Choroid plexus epithelial cell (primary cell): ENCODE measurements at regions not wholly inside any gene's neighbourhood (a gene's known extent, or its start where the extent isn't known, plus 50 kb on each side); places are given as distances from the start of the nearest gene placed in this dataset.

Source experiments
- DNase-seq: peaks from one replicate; pipeline ENCODE4 v3.0.0-alpha.2; 2010; ENCODE audit warnings: low read depth
- H3K4me3 ChIP-seq: 2 replicates; pipeline ENCODE4 v1.5.1; 2011; ENCODE audit warnings: low read depth, mild to moderate bottlenecking, control low read depth, low read length, moderate library complexity
- TF ChIP-seq, protein P1 (sequence below): conservative IDR thresholded peaks from 2 replicates; pipeline ENCODE4 v1.5.1; 2011; ENCODE audit warnings: low read depth, mild to moderate bottlenecking, control low read depth, inconsistent platforms, low read length, moderate library complexity

DNA sequence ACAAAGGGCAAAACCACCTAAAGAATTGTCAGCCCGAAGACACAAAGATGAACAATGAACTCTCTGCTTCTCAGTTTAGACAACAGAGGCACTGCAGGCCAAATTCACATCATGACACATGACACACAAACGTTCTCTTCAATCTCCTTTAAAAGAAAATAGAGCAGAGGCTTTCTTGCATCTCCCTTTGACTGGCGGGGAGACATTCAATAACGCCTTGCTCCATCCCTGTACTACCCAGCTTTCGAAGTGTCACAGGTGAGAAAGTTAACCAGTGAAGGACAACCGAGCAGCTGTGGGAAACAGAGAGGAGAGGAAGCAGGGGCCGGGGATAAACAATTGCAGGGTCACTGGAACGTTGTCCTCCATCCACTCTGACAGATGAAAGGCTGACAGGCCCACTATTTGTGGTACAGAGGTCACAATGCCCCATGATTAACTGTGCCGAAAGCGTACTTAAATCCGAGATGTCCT, 130.8 kb downstream of the PHLDA1 start:
- TF ChIP-seq, protein P1, sequence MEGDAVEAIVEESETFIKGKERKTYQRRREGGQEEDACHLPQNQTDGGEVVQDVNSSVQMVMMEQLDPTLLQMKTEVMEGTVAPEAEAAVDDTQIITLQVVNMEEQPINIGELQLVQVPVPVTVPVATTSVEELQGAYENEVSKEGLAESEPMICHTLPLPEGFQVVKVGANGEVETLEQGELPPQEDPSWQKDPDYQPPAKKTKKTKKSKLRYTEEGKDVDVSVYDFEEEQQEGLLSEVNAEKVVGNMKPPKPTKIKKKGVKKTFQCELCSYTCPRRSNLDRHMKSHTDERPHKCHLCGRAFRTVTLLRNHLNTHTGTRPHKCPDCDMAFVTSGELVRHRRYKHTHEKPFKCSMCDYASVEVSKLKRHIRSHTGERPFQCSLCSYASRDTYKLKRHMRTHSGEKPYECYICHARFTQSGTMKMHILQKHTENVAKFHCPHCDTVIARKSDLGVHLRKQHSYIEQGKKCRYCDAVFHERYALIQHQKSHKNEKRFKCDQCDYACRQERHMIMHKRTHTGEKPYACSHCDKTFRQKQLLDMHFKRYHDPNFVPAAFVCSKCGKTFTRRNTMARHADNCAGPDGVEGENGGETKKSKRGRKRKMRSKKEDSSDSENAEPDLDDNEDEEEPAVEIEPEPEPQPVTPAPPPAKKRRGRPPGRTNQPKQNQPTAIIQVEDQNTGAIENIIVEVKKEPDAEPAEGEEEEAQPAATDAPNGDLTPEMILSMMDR = no peak
- no peak for DNase-seq
- H3K4me3 ChIP-seq = no peak overlapping the region

DNA sequence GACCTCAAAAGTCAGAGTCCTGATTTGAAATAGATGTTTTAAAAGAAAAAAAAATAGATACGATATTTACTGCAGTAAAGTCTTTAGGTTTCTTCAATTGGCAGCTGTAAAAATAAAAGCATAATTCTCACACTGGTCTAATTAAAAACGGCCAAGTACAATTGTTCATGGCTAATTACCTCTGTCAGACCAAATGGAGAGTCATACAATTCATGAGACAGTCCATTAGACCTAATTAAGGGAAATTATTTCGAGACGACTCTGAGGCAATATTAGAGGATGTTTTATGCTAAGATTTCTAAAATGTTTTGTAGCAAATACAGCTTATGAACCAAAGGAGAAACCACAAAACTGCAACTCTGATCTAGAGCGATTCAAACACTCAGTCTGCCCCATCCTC, 131.3 kb downstream of the PHLDA1 start:
- TF ChIP-seq, protein P1 = no peak
- DNase-seq = no peak
- no peak overlapping the region for H3K4me3 ChIP-seq

DNA sequence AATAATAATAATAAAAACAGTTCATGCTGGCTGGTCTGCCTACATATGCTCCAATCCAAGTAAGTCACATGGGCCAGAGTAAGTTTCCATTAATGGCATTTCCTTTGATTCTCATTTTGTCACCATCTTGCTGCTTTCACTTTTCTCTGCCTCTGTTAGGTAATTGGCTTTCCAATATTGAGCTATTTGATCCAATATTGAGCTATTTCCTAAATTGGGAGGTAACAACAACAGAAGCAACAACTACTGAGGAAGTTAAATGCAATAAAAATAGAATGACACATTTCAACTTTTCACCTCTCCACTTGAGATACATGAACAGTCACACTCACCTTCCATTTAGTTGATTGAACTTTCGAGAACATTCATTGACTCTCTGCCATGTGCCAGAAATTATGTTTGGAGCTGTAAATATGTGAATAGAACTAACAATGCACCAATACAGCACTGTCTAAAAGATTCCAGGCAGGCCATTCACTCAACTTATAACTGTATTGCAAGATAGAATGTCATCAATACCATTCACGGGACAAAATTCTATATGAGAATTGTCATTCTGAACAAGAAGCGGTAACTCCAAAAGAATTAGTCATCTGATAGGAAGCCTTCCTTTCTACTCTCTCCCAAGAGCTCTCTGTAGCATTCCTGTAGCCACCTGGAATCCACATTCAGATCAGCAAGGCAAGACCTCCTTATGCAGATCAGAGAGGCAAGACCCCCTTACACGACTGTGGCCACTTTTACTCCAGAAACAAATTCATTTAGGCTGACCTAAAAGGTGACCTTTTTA, 136.4 kb downstream of the PHLDA1 start:
- H3K4me3 ChIP-seq = no peak overlapping the region
- DNase-seq = no peak
- TF ChIP-seq, protein P1 = no peak

DNA sequence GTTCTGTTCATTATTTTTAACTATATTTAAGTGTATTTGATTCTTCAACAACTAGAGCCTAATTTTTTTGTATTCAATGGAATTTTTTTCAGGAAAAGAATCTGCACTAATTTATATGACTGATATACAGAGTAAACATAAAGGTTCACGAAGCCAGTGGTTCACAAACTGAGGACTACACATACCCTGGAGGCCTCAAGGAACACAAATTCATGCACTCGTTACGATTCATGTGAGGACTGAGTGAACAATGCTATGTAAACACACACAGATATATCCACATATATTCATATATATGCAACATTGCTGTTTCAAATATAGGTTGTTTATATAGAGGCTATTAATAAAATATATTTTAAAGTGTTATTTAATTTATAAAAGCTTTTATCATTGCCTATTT, 137.8 kb downstream of the PHLDA1 start:
- TF ChIP-seq, protein P1 = no peak
- H3K4me3 ChIP-seq = no peak overlapping the region
- no peak for DNase-seq

DNA sequence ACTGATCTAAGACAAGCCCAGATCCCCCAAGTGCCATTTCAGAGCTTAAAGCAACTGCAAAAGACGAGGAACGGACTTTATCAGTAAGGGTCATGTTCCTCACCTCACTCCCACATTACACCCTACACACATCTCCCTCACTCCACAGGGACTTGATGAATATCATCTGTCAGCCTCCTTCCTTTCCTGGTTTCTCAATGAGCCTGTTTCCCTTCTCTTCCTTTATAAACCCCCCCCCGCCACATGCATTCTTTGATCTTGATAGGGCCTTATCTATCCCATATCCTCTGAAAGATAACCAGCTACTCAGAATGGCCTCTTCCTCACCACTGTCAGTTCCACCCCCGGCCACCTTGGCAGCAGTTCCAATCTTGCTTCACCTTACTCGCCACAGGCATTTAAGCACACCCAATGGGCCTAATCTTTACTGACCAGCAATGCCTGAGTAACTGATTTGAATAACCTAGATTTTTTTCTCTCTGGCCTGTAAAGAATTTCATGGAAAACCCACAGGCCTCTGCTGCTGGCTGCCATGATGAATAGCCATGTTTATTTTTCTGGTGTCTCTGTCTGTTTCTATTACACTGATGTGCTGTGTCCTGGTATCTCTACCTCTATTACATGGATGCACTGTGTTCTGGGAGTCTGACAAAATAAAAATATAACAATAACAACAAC, 138.7 kb downstream of the PHLDA1 start:
- DNase-seq = peak; percentile 84
- H3K4me3 ChIP-seq = no peak overlapping the region
- TF ChIP-seq, protein P1 = no peak

DNA sequence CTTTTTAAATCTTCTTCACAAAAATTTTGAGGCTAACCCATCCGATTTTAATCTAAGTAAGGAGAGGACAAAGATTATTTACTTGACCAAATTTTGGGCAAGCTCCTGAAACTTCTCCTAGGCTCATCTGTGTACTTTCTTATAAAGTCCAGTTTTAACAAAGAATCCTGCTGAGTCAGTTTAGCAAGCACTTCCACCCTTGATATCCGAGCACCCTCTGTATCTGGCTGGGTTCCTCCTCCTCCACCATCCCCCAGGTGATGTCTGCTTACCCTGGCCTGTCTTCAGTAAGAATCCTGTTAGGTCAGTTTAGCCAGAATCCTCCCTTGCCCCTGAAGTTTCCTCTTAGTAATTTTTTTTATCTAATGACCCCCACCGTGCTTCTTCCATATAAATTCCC, 140.5 kb downstream of the PHLDA1 start:
- no peak overlapping the region for H3K4me3 ChIP-seq
- no peak for DNase-seq
- TF ChIP-seq, protein P1 = no peak
